ENCODE measurements at regions not wholly inside any gene's neighbourhood (a gene's known extent, or its start where the extent isn't known, plus 50 kb on each side); places are given as distances from the start of the nearest gene placed in this dataset.

DNA sequence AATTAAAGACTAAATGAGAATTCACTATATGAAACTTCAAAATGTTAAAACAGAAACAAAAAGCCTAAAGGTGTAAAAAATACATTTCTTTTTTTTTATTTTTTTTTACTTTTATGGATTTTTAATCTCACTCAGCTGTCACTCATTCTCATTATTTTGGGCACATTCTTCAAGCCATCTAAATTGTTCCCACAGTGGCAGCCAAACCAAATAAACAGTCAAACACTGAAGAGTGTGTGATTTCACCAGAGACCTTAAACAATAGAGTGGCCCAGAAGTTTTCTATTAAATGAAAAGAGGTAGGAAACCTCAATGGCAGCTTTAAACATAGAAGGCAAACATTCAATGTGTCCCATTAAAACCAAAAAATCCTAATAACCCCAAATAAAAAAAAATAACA lies 616.1 kb downstream of the OTOL1 start:
- H3K4me3 ChIP-seq (ENCODE audit: low read depth, low read length) = no peak overlapping the region
- H3K9ac ChIP-seq (ENCODE audit: low read depth, low read length) = no peak overlapping the region
- H3K4me1 ChIP-seq (ENCODE audit: control insufficient read depth, insufficient read depth, low read length) = peaks cover 8% of the 10 kb centered on the region; the same call in 1 of the 2 replicates
- H3K9me3 ChIP-seq (ENCODE audit: control insufficient read depth, insufficient read depth, low read length) = no peaks in the 10 kb centered on the region
- H3K36me3 ChIP-seq (ENCODE audit: control insufficient read depth, insufficient read depth, low read length) = no peaks in the 10 kb centered on the region
- no peak overlapping the region for H3K27ac ChIP-seq (ENCODE audit: low read depth, low read length)
- no peaks in the 10 kb centered on the region for H3K27me3 ChIP-seq (ENCODE audit: control insufficient read depth, insufficient read depth, low read length)

GRCh38 chr3:162117961-162118360 lies 621.4 kb downstream of the OTOL1 start:
- H3K9me3 ChIP-seq (ENCODE audit: control insufficient read depth, insufficient read depth, low read length) = no peaks in the 10 kb centered on the region
- peaks cover 8% of the 10 kb centered on the region; the same call in 1 of the 2 replicates for H3K4me1 ChIP-seq (ENCODE audit: control insufficient read depth, insufficient read depth, low read length)
- H3K36me3 ChIP-seq (ENCODE audit: control insufficient read depth, insufficient read depth, low read length) = no peaks in the 10 kb centered on the region
- no peak overlapping the region for H3K9ac ChIP-seq (ENCODE audit: low read depth, low read length)
- H3K4me3 ChIP-seq (ENCODE audit: low read depth, low read length) = no peak overlapping the region
- H3K27me3 ChIP-seq (ENCODE audit: control insufficient read depth, insufficient read depth, low read length) = no peaks in the 10 kb centered on the region
- no peak overlapping the region for H3K27ac ChIP-seq (ENCODE audit: low read depth, low read length)

DNA sequence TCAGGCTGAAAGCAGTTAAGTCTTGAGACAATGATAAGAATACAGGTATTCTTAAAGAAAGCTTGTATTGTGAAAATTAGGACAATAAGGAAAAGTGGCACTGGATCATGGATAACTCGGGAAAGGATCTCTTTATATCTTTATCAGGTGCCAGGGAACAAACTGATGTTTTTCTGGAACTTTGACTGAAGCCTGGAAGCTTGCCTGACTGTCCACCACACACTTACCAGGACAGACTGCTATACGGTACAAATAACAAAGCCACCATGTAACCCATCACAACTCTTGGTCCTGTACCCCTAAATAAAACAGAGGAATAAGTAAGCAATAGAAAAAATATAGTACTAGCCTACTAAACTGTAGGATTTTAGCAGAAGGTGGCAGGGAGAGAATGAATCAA lies 623.0 kb downstream of the OTOL1 start:
- no peak overlapping the region for H3K9ac ChIP-seq (ENCODE audit: low read depth, low read length)
- no peaks in the 10 kb centered on the region for H3K27me3 ChIP-seq (ENCODE audit: control insufficient read depth, insufficient read depth, low read length)
- H3K27ac ChIP-seq (ENCODE audit: low read depth, low read length) = no peak overlapping the region
- H3K4me3 ChIP-seq (ENCODE audit: low read depth, low read length) = no peak overlapping the region
- H3K36me3 ChIP-seq (ENCODE audit: control insufficient read depth, insufficient read depth, low read length) = no peaks in the 10 kb centered on the region
- peaks cover 8% of the 10 kb centered on the region; the same call in 1 of the 2 replicates for H3K4me1 ChIP-seq (ENCODE audit: control insufficient read depth, insufficient read depth, low read length)
- H3K9me3 ChIP-seq (ENCODE audit: control insufficient read depth, insufficient read depth, low read length) = no peaks in the 10 kb centered on the region

GRCh38 chr3:162122405-162122804 lies 625.8 kb downstream of the OTOL1 start:
- no peaks in the 10 kb centered on the region for H3K9me3 ChIP-seq (ENCODE audit: control insufficient read depth, insufficient read depth, low read length)
- no peaks in the 10 kb centered on the region for H3K4me1 ChIP-seq (ENCODE audit: control insufficient read depth, insufficient read depth, low read length)
- H3K27ac ChIP-seq (ENCODE audit: low read depth, low read length) = no peak overlapping the region
- H3K9ac ChIP-seq (ENCODE audit: low read depth, low read length) = no peak overlapping the region
- H3K36me3 ChIP-seq (ENCODE audit: control insufficient read depth, insufficient read depth, low read length) = no peaks in the 10 kb centered on the region
- H3K27me3 ChIP-seq (ENCODE audit: control insufficient read depth, insufficient read depth, low read length) = no peaks in the 10 kb centered on the region
- H3K4me3 ChIP-seq (ENCODE audit: low read depth, low read length) = no peak overlapping the region

GRCh38 chr3:162125790-162126189 lies 629.2 kb downstream of the OTOL1 start:
- H3K27ac ChIP-seq (ENCODE audit: low read depth, low read length) = no peak overlapping the region
- H3K9me3 ChIP-seq (ENCODE audit: control insufficient read depth, insufficient read depth, low read length) = no peaks in the 10 kb centered on the region
- no peak overlapping the region for H3K4me3 ChIP-seq (ENCODE audit: low read depth, low read length)
- no peaks in the 10 kb centered on the region for H3K4me1 ChIP-seq (ENCODE audit: control insufficient read depth, insufficient read depth, low read length)
- no peaks in the 10 kb centered on the region for H3K36me3 ChIP-seq (ENCODE audit: control insufficient read depth, insufficient read depth, low read length)
- no peaks in the 10 kb centered on the region for H3K27me3 ChIP-seq (ENCODE audit: control insufficient read depth, insufficient read depth, low read length)
- H3K9ac ChIP-seq (ENCODE audit: low read depth, low read length) = no peak overlapping the region

GRCh38 chr3:162130582-162130981 lies 634.0 kb downstream of the OTOL1 start:
- no peak overlapping the region for H3K9ac ChIP-seq (ENCODE audit: low read depth, low read length)
- H3K27ac ChIP-seq (ENCODE audit: low read depth, low read length) = no peak overlapping the region
- H3K4me1 ChIP-seq (ENCODE audit: control insufficient read depth, insufficient read depth, low read length) = no peaks in the 10 kb centered on the region
- H3K9me3 ChIP-seq (ENCODE audit: control insufficient read depth, insufficient read depth, low read length) = no peaks in the 10 kb centered on the region
- H3K27me3 ChIP-seq (ENCODE audit: control insufficient read depth, insufficient read depth, low read length) = no peaks in the 10 kb centered on the region
- no peaks in the 10 kb centered on the region for H3K36me3 ChIP-seq (ENCODE audit: control insufficient read depth, insufficient read depth, low read length)
- no peak overlapping the region for H3K4me3 ChIP-seq (ENCODE audit: low read depth, low read length)

DNA sequence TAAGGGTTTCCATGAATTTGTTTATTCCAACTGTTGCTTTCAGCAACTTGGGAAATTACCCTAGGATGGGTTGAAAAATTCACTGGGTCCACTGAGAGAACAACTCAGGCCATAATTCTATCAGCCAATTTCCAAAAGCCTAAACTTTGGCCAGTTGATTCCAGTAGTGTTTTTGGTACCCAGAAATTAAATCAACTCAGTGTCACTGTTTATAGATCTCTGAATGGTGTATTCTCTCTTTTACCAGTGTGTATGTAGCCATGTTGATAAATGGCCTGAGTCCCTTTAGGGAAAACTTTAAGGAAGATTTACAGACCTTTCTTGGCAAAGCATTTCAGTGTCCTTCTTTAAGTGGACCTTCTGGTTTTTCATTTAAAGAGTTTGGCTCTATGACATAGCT lies 636.4 kb downstream of the OTOL1 start:
- Histone ChIP-seq H3K27me3 (ENCODE audit: control insufficient read depth, insufficient read depth, low read length) (no peaks in the 10 kb centered on the region), H3K9me3 (ENCODE audit: control insufficient read depth, insufficient read depth, low read length) (no peaks in the 10 kb centered on the region), H3K27ac (ENCODE audit: low read depth, low read length) (no peak overlapping the region), H3K4me1 (ENCODE audit: control insufficient read depth, insufficient read depth, low read length) (no peaks in the 10 kb centered on the region), H3K9ac (ENCODE audit: low read depth, low read length) (no peak overlapping the region), H3K36me3 (ENCODE audit: control insufficient read depth, insufficient read depth, low read length) (no peaks in the 10 kb centered on the region), H3K4me3 (ENCODE audit: low read depth, low read length) (no peak overlapping the region)

GRCh38 chr3:162134571-162134970 lies 638.0 kb downstream of the OTOL1 start:
- no peaks in the 10 kb centered on the region for H3K9me3 ChIP-seq (ENCODE audit: control insufficient read depth, insufficient read depth, low read length)
- H3K4me3 ChIP-seq (ENCODE audit: low read depth, low read length) = no peak overlapping the region
- H3K27me3 ChIP-seq (ENCODE audit: control insufficient read depth, insufficient read depth, low read length) = no peaks in the 10 kb centered on the region
- H3K36me3 ChIP-seq (ENCODE audit: control insufficient read depth, insufficient read depth, low read length) = no peaks in the 10 kb centered on the region
- no peak overlapping the region for H3K27ac ChIP-seq (ENCODE audit: low read depth, low read length)
- H3K4me1 ChIP-seq (ENCODE audit: control insufficient read depth, insufficient read depth, low read length) = no peaks in the 10 kb centered on the region
- H3K9ac ChIP-seq (ENCODE audit: low read depth, low read length) = no peak overlapping the region

- Histone ChIP-seq H3K27ac (ENCODE audit: low read depth, low read length) (no peak overlapping the region), H3K27me3 (ENCODE audit: control insufficient read depth, insufficient read depth, low read length) (no peaks in the 10 kb centered on the region)
These were observed 639.5 kb downstream of the OTOL1 start for GRCh38 chr3:162136136-162136535.

GRCh38 chr3:162138509-162138908 lies 641.9 kb downstream of the OTOL1 start:
- H3K9me3 ChIP-seq (ENCODE audit: control insufficient read depth, insufficient read depth, low read length) = no peaks in the 10 kb centered on the region
- H3K27me3 ChIP-seq (ENCODE audit: control insufficient read depth, insufficient read depth, low read length) = no peaks in the 10 kb centered on the region
- no peak overlapping the region for H3K4me3 ChIP-seq (ENCODE audit: low read depth, low read length)
- H3K27ac ChIP-seq (ENCODE audit: low read depth, low read length) = no peak overlapping the region
- H3K36me3 ChIP-seq (ENCODE audit: control insufficient read depth, insufficient read depth, low read length) = no peaks in the 10 kb centered on the region
- no peak overlapping the region for H3K9ac ChIP-seq (ENCODE audit: low read depth, low read length)
- no peaks in the 10 kb centered on the region for H3K4me1 ChIP-seq (ENCODE audit: control insufficient read depth, insufficient read depth, low read length)

More at GRCh38 chr3:162136136-162136535, 639.5 kb downstream of the OTOL1 start:
- Histone ChIP-seq H3K4me1 (ENCODE audit: control insufficient read depth, insufficient read depth, low read length) (no peaks in the 10 kb centered on the region), H3K4me3 (ENCODE audit: low read depth, low read length) (no peak overlapping the region), H3K9me3 (ENCODE audit: control insufficient read depth, insufficient read depth, low read length) (no peaks in the 10 kb centered on the region), H3K36me3 (ENCODE audit: control insufficient read depth, insufficient read depth, low read length) (no peaks in the 10 kb centered on the region), H3K9ac (ENCODE audit: low read depth, low read length) (no peak overlapping the region)

DNA sequence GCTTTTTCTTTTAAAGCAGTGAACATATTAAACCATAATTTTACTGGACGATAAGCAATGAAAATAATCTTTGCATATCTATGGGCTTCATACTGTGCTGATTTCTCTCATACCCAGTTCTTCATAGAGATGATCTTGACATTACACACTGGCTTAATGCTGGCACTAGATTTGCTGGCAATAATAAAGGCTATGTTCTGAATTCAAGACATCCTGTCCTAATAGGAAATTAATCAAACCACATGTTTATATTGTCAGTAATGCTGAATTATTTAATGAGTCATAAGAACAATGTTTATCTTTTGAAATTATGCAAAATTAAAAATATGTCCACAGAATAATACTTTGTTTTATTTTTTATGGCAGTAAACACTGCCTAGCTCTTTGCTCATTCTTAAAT lies 643.2 kb downstream of the OTOL1 start:
- H3K27ac ChIP-seq (ENCODE audit: low read depth, low read length) = no peak overlapping the region
- no peak overlapping the region for H3K4me3 ChIP-seq (ENCODE audit: low read depth, low read length)
- no peaks in the 10 kb centered on the region for H3K27me3 ChIP-seq (ENCODE audit: control insufficient read depth, insufficient read depth, low read length)
- H3K36me3 ChIP-seq (ENCODE audit: control insufficient read depth, insufficient read depth, low read length) = no peaks in the 10 kb centered on the region
- peaks cover 6% of the 10 kb centered on the region; the same call in 1 of the 2 replicates for H3K4me1 ChIP-seq (ENCODE audit: control insufficient read depth, insufficient read depth, low read length)
- H3K9ac ChIP-seq (ENCODE audit: low read depth, low read length) = no peak overlapping the region
- H3K9me3 ChIP-seq (ENCODE audit: control insufficient read depth, insufficient read depth, low read length) = no peaks in the 10 kb centered on the region

- no peaks in the 10 kb centered on the region for H3K27me3 ChIP-seq (ENCODE audit: control insufficient read depth, insufficient read depth, low read length)
- H3K4me3 ChIP-seq (ENCODE audit: low read depth, low read length) = no peak overlapping the region
- H3K36me3 ChIP-seq (ENCODE audit: control insufficient read depth, insufficient read depth, low read length) = no peaks in the 10 kb centered on the region
- no peak overlapping the region for H3K27ac ChIP-seq (ENCODE audit: low read depth, low read length)
- H3K9me3 ChIP-seq (ENCODE audit: control insufficient read depth, insufficient read depth, low read length) = no peaks in the 10 kb centered on the region
- no peak overlapping the region for H3K9ac ChIP-seq (ENCODE audit: low read depth, low read length)
- peaks cover 6% of the 10 kb centered on the region; the same call in 1 of the 2 replicates for H3K4me1 ChIP-seq (ENCODE audit: control insufficient read depth, insufficient read depth, low read length)
These were observed 644.7 kb downstream of the OTOL1 start for GRCh38 chr3:162141272-162141791.
